ENCODE measurements at regions not wholly inside any gene's neighbourhood (a gene's known extent, or its start where the extent isn't known, plus 50 kb on each side); places are given as distances from the start of the nearest gene placed in this dataset.

- TF ChIP-seq CTCF (IDR thresholded peaks at IDR 0.05), result no peak
- TF ChIP-seq POLR2A (IDR thresholded peaks at IDR 0.05), result no peak
- TF ChIP-seq POLR2AphosphoS5 (IDR thresholded peaks at IDR 0.05), result peak; percentile 56
These were observed 95.1 kb downstream of the METRNL start for GRCh38 chr17:83174362-83175118.
